GM12878 (cell line): ENCODE measurements at regions not wholly inside any gene's neighbourhood (a gene's known extent, or its start where the extent isn't known, plus 50 kb on each side); places are given as distances from the start of the nearest gene placed in this dataset.
A peak's percentile ranks its signal among the peaks of the same experiment; 100 is the strongest.

Experiments used
- BACH1 ChIP-seq: fragments of 450-650 bp; IDR thresholded peaks from 2 replicates; pipeline ENCODE4 v1.6.1; 2017; ENCODE audit warnings: mild to moderate bottlenecking, borderline replicate concordance
- CHD2 ChIP-seq: IDR thresholded peaks from 2 replicates; pipeline ENCODE4 v1.6.1; 2011; ENCODE audit warnings: low read depth, low read length, improper control_type of control experiment, borderline replicate concordance
- CREB1 ChIP-seq: IDR thresholded peaks from 2 replicates; pipeline ENCODE4 v1.6.1; 2012; ENCODE audit warnings: low read depth, mild to moderate bottlenecking, inconsistent platforms
- CUX1 ChIP-seq: IDR thresholded peaks from 2 replicates; pipeline ENCODE4 v1.6.1; 2012; ENCODE audit warnings: improper control_type of control experiment, low read depth, low read length; ENCODE audit not compliant: insufficient replicate concordance
- ESRRA ChIP-seq: IDR thresholded peaks from 2 replicates; pipeline ENCODE4 v1.6.1; 2012; ENCODE audit warnings: mild to moderate bottlenecking, low read length, improper control_type of control experiment
- ETV6 ChIP-seq, 2 experiments: fragments of 450-650 bp in 1 of 2; IDR thresholded peaks in 1 of 2; conservative IDR thresholded peaks in 1 of 2; 2 replicates each; pipeline ENCODE4 v1.6.1; 2014; ENCODE audit warnings: antibody characterized with exemption in 1 of 2, borderline replicate concordance in 1 of 2, low read depth in 1 of 2, mild to moderate bottlenecking in 1 of 2, moderate library complexity in 1 of 2
- HCFC1 ChIP-seq: fragments of 150-350 bp; IDR thresholded peaks from 2 replicates; pipeline ENCODE4 v1.6.1; 2014; ENCODE audit warnings: low read length
- HDAC2 ChIP-seq: fragments of 200-600 bp; sonication (generic); IDR thresholded peaks from 2 replicates; pipeline ENCODE4 v1.6.1; 2017
- IKZF1 ChIP-seq: fragments of 450-650 bp; conservative IDR thresholded peaks from 2 replicates; pipeline ENCODE4 v1.6.1; 2017; ENCODE audit warnings: antibody characterized with exemption, mild to moderate bottlenecking
- IRF4 ChIP-seq: IDR thresholded peaks from 2 replicates; pipeline ENCODE4 v1.6.1; 2011; ENCODE audit warnings: low read depth, low read length
- JUNB ChIP-seq: IDR thresholded peaks from 2 replicates; pipeline ENCODE4 v1.6.1; 2016; ENCODE audit warnings: antibody characterized with exemption, mild to moderate bottlenecking
- KLF5 ChIP-seq: fragments of 450-650 bp; IDR thresholded peaks from 2 replicates; pipeline ENCODE4 v1.6.1; 2014; ENCODE audit warnings: mild to moderate bottlenecking; ENCODE audit not compliant: partially characterized antibody
- MTA3 ChIP-seq: IDR thresholded peaks from 2 replicates; pipeline ENCODE4 v1.6.1; 2012; ENCODE audit warnings: low read length, inconsistent platforms, borderline replicate concordance
- NFIC ChIP-seq: IDR thresholded peaks from 2 replicates; pipeline ENCODE4 v1.6.1; 2012; ENCODE audit warnings: low read depth, mild to moderate bottlenecking, inconsistent platforms, low read length, moderate library complexity
- NFXL1 ChIP-seq: fragments of 450-650 bp; IDR thresholded peaks from 2 replicates; pipeline ENCODE4 v1.6.1; 2017; ENCODE audit warnings: antibody characterized with exemption, mild to moderate bottlenecking, borderline replicate concordance
- NFYA ChIP-seq: IDR thresholded peaks from 2 replicates; pipeline ENCODE4 v1.6.1; 2011; ENCODE audit warnings: low read depth, mild to moderate bottlenecking, low read length, improper control_type of control experiment, borderline replicate concordance
- POLR2AphosphoS5 ChIP-seq: IDR thresholded peaks from 2 replicates; pipeline ENCODE4 v1.6.1; 2011; ENCODE audit warnings: mild to moderate bottlenecking, low read length, inconsistent platforms
- RELB ChIP-seq: fragments of 450-650 bp; IDR thresholded peaks from 2 replicates; pipeline ENCODE4 v1.6.1; 2017; ENCODE audit warnings: low read depth, mild to moderate bottlenecking, moderate library complexity
- SP1 ChIP-seq: IDR thresholded peaks from one replicate; pipeline ENCODE4 v1.6.1; 2011; ENCODE audit warnings: low read depth, low read length
- SPI1 ChIP-seq: IDR thresholded peaks from 2 replicates; pipeline ENCODE4 v1.6.1; 2011; ENCODE audit warnings: low read depth, mild to moderate bottlenecking, low read length, moderate library complexity, borderline replicate concordance; ENCODE audit not compliant: insufficient read depth
- SREBF1 ChIP-seq: IDR thresholded peaks from 2 replicates; pipeline ENCODE4 v1.6.1; 2012; ENCODE audit warnings: mild to moderate bottlenecking, low read length
- SRF ChIP-seq, 2 experiments: IDR thresholded peaks; 2 replicates each; pipeline ENCODE4 v1.6.1; 2011; ENCODE audit warnings: low read depth in 2 of 2, low read length in 2 of 2, mild to moderate bottlenecking in 1 of 2, moderate library complexity in 1 of 2
- TCF7 ChIP-seq: IDR thresholded peaks from 2 replicates; pipeline ENCODE4 v1.6.1; 2014; ENCODE audit warnings: antibody characterized with exemption, borderline replicate concordance
- TF ChIP-seq, protein P1 (sequence below), 3 experiments: IDR thresholded peaks in 2 of 3; conservative IDR thresholded peaks in 1 of 3; 2 replicates each; pipeline ENCODE4 v1.5.1; 2011; ENCODE audit warnings: low read depth in 3 of 3, low read length in 3 of 3, mild to moderate bottlenecking in 3 of 3, control low read depth in 2 of 3, moderate library complexity in 2 of 3, inconsistent platforms in 1 of 3, mixed read lengths in 1 of 3; ENCODE audit not compliant: control insufficient read depth in 2 of 3, insufficient read depth in 1 of 3; ENCODE audit errors: extremely low read depth in 1 of 3

DNA sequence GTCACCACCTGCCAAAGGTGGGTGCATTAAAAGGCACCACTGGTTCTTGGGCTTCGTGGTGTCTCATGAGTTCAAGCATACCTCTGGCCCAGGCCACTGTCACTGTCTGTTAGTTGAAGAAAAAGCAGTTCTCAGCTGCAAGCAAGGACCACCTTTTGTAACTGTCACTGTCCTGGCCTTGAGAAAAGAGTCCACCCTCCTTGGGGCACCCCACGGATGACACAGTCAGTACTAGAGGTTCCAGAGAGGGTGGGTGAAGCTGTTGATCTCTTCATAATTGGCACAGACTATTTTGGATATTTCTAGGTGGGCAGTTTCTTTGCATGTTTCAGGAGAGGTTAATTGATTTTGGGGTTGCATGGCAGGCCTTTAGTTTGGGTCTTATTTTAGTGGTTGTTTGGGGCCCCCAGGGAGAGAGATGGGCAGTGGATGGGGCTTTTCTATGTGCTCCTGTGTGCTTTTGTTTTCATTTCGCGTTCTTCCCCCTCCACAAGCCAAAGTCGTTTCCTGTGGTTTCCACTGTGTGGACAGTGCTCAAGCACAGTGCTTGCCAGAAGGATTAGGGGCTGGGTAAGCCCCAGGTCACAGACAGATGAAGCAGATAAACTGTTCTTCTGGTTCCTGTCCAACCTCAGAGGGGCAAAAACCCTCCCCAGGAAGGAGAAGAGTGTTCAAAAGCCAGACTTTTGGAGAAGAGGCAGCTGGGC, 156.2 kb upstream of the PPP1R2C start (continued):
- 0 out of 4 replicates have a peak, but pooled peaks of 1 of the 2 experiments have one; percentile 40 for TF ChIP-seq ETV6 (conservative IDR thresholded peaks at IDR 0.05 in 1 of 2, IDR thresholded peaks at IDR 0.05 in 1 of 2; ENCODE audit: borderline replicate concordance in 1 of 2, low read depth in 1 of 2)
- TF ChIP-seq JUNB = no peak
- TF ChIP-seq, protein P1, sequence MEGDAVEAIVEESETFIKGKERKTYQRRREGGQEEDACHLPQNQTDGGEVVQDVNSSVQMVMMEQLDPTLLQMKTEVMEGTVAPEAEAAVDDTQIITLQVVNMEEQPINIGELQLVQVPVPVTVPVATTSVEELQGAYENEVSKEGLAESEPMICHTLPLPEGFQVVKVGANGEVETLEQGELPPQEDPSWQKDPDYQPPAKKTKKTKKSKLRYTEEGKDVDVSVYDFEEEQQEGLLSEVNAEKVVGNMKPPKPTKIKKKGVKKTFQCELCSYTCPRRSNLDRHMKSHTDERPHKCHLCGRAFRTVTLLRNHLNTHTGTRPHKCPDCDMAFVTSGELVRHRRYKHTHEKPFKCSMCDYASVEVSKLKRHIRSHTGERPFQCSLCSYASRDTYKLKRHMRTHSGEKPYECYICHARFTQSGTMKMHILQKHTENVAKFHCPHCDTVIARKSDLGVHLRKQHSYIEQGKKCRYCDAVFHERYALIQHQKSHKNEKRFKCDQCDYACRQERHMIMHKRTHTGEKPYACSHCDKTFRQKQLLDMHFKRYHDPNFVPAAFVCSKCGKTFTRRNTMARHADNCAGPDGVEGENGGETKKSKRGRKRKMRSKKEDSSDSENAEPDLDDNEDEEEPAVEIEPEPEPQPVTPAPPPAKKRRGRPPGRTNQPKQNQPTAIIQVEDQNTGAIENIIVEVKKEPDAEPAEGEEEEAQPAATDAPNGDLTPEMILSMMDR (IDR thresholded peaks at IDR 0.05 in 2 of 3, conservative IDR thresholded peaks at IDR 0.05 in 1 of 3; ENCODE audit: control insufficient read depth in 2 of 3, extremely low read depth in 1 of 3, insufficient read depth in 1 of 3, low read depth in 3 of 3, low read length in 3 of 3) = no peak
- no peak for TF ChIP-seq POLR2AphosphoS5
- TF ChIP-seq IRF4 = no peak
- TF ChIP-seq MTA3 = no peak
- no peak for TF ChIP-seq SPI1
- TF ChIP-seq ESRRA = no peak
- no peak for TF ChIP-seq SP1
- no peak for TF ChIP-seq SREBF1
- TF ChIP-seq NFIC = peak; percentile 55
- TF ChIP-seq CHD2 = no peak
- no peak for TF ChIP-seq HCFC1
- TF ChIP-seq KLF5 = no peak
- no peak for TF ChIP-seq CREB1
- TF ChIP-seq SRF (IDR thresholded peaks at IDR 0.05; ENCODE audit: low read depth in 2 of 2, low read length in 2 of 2) = no peak
- TF ChIP-seq HDAC2 = no peak
- no peak for TF ChIP-seq TCF7
- TF ChIP-seq NFXL1 = no peak
- TF ChIP-seq CUX1 = no peak
- peak; percentile 82 for TF ChIP-seq RELB
- no peak for TF ChIP-seq BACH1
- TF ChIP-seq NFYA = no peak
- TF ChIP-seq IKZF1 = peak; percentile 75
